Spleen (tissue), 7 donors: ENCODE measurements at regions not wholly inside any gene's neighbourhood (a gene's known extent, or its start where the extent isn't known, plus 50 kb on each side); places are given as distances from the start of the nearest gene placed in this dataset.

Experiments used
- CTCF ChIP-seq, 11 experiments: fragments of 200-600 bp in 7 of 11; fragments of 450-650 bp in 4 of 11; sonication (generic) in 4 of 11; IDR thresholded peaks in 8 of 11; conservative IDR thresholded peaks in 3 of 11; 1 replicate in 7 of 11; 2 replicates in 4 of 11; pipeline versions ENCODE4 v1.4.0 to v1.8.0; 2016 to 2021; ENCODE audit warnings: antibody characterized with exemption in 11 of 11, inconsistent platforms in 4 of 11, mild to moderate bottlenecking in 1 of 11
- POLR2A ChIP-seq, 3 donors: fragments of 450-650 bp; IDR thresholded peaks; one replicate each; pipeline ENCODE4 v1.5.1; 2017; ENCODE audit warnings: antibody characterized with exemption in 3 of 3, mild to moderate bottlenecking in 1 of 3
- donor health status: DM: no; HTN: no; CAD: no; lungs with moderate emphysema.
- donor health status: DM: no; HTN: no; CAD: no.
- donor health status: DM: no; HTN: no; CAD: no.

- TF ChIP-seq CTCF (IDR thresholded peaks at IDR 0.05 in 8 of 11, conservative IDR thresholded peaks at IDR 0.05 in 3 of 11) (no peak), POLR2A (IDR thresholded peaks at IDR 0.05) (no peak)
Observed at GRCh38 chr5:137561608-137562007, 62.5 kb upstream of the SPOCK1 start.
